ENCODE measurements at regions not wholly inside any gene's neighbourhood (a gene's known extent, or its start where the extent isn't known, plus 50 kb on each side); places are given as distances from the start of the nearest gene placed in this dataset.

DNA sequence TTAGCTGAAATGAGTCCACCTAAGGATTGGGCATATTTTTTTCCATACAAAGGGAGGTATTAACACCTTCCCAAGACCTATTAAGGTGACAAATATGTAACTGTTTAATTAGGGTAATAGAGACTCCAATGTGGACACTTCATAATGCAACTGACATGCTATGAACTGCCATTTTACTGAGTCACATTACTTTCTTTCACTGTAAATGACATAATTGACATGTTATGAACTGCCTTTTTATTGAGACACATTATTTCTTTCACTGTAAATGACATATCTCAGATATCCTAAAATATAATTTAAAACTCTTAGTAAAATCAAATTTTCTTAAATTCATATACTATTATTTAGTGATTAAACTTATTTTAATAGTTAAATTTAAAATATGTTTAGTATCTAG lies 528.8 kb upstream of the PCDH15 start:
- TF ChIP-seq, protein P1, sequence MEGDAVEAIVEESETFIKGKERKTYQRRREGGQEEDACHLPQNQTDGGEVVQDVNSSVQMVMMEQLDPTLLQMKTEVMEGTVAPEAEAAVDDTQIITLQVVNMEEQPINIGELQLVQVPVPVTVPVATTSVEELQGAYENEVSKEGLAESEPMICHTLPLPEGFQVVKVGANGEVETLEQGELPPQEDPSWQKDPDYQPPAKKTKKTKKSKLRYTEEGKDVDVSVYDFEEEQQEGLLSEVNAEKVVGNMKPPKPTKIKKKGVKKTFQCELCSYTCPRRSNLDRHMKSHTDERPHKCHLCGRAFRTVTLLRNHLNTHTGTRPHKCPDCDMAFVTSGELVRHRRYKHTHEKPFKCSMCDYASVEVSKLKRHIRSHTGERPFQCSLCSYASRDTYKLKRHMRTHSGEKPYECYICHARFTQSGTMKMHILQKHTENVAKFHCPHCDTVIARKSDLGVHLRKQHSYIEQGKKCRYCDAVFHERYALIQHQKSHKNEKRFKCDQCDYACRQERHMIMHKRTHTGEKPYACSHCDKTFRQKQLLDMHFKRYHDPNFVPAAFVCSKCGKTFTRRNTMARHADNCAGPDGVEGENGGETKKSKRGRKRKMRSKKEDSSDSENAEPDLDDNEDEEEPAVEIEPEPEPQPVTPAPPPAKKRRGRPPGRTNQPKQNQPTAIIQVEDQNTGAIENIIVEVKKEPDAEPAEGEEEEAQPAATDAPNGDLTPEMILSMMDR (IDR thresholded peaks at IDR 0.05; ENCODE audit: insufficient read depth, low read depth, low read length) = no peak
- no peak for DNase-seq (ENCODE audit: low read depth)
- H3K4me3 ChIP-seq (ENCODE audit: low read depth, low read length) = no peak overlapping the region

DNA sequence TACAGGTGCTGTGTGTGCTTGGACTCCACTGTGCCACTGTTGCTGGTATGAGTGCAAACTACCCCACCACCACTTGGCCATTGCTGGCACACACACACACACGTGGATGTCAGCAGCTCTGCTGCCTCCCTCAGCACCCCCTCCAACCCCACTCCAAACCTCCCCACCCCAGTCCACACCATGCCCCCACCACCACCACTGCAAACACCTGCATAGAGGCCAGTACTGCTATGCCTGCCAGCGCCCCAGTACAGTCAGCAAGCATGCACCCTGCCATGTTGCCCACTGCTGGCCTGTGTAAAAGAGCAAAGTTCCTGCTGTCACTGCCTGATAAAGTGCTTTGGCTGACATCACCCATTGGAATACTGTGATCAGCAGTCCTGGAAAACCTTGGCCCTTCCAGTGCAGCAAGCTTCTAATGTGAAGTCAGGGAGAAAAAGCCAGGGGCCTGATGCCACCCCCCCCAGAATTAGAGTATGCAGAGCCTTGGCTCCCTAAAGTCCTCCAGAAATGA lies 519.2 kb upstream of the PCDH15 start:
- no peak overlapping the region for H3K4me3 ChIP-seq (ENCODE audit: low read depth, low read length)
- TF ChIP-seq, protein P1 (IDR thresholded peaks at IDR 0.05; ENCODE audit: insufficient read depth, low read depth, low read length) = no peak
- no peak for DNase-seq (ENCODE audit: low read depth)

DNA sequence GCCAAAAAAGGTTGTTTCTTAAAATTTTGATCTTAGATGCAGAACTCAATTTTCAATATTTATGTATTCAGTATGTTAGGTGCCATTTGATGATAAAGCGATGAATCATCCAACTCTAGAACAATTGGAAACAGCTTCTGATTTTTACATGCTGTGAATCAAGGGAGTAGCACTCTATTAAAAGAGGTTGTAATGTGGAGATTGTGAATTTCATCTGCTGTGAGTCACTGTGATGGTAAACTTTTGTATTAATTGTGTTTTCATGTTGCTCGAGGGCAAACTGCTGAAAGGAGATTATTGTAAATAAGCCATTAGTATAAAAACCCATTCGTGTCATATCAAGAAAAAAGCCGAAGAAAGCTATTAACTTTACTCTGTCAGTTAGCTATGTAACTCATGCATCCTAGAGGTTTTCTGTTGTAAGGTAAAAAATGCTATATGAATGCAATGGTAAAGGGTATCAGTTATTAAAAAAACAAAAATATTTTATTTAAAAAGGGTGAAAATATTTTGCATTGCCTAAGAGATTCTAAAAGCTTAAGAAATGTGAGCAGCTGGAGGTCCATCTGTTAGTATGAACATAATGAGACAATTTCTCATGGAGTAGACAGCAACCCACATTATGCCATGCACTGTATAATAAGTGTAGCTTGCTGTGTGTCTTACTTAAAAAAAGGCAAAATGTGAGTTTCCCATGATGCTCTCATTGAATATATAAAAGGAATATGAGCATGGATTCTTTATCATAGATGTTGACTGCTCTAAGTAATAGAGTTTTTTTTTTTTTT lies 511.0 kb upstream of the PCDH15 start:
- TF ChIP-seq, protein P1 (IDR thresholded peaks at IDR 0.05; ENCODE audit: insufficient read depth, low read depth, low read length) = no peak
- no peak overlapping the region for H3K4me3 ChIP-seq (ENCODE audit: low read depth, low read length)
- no peak for DNase-seq (ENCODE audit: low read depth)

DNA sequence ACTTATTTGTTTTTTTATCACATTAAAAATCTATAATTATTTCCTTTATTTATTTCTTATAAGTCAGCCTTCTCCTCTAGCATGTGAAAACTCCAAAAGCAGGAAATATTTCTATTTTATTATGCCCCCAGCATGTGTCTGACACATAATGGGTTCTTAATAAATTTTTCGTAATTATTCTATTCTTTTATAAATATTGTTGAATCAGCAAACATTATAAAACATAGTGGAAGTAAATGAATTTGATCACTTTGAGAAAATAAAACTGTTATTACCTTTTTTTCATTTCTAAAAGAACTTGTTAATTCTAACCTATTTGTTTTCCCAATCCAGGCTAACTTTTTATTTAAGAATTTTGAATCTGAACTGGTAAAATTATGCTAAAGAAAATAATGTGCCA lies 509.1 kb upstream of the PCDH15 start:
- TF ChIP-seq, protein P1 (IDR thresholded peaks at IDR 0.05; ENCODE audit: insufficient read depth, low read depth, low read length) = no peak
- no peak overlapping the region for H3K4me3 ChIP-seq (ENCODE audit: low read depth, low read length)
- no peak for DNase-seq (ENCODE audit: low read depth)

DNA sequence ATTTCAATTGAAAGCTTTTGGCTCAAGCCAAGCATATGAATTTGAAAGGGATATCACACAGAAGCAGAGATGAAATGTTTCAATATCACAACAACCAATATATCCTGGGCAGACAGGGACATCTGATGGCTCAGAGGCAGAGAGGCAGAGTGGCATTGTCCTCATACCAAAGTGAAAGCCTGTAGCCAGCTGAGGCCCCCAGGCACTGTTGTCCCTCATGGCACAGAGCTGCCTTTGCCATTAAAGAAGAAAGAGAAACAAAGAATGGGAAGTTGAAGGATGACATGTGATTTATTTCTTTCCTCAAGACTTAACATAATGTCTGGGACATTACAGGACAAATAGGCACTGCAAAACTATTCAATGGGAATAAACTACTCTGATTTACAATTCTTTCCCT lies 504.3 kb upstream of the PCDH15 start:
- TF ChIP-seq, protein P1 (IDR thresholded peaks at IDR 0.05; ENCODE audit: insufficient read depth, low read depth, low read length) = no peak
- no peak for DNase-seq (ENCODE audit: low read depth)
- H3K4me3 ChIP-seq (ENCODE audit: low read depth, low read length) = no peak overlapping the region

- DNase-seq (ENCODE audit: low read depth) = no peak
- no peak overlapping the region for H3K4me3 ChIP-seq (ENCODE audit: low read depth, low read length)
- TF ChIP-seq, protein P1 (IDR thresholded peaks at IDR 0.05; ENCODE audit: insufficient read depth, low read depth, low read length) = no peak
Observed at GRCh38 chr10:55287346-55287745, 486.3 kb upstream of the PCDH15 start.
